Liver (tissue), 8 donors: ENCODE measurements at regions not wholly inside any gene's neighbourhood (a gene's known extent, or its start where the extent isn't known, plus 50 kb on each side); places are given as distances from the start of the nearest gene placed in this dataset.

Experiments used
- DNase-seq: peaks from one replicate; pipeline ENCODE4 v3.0.0-alpha.2; 2017; ENCODE audit warnings: low spot score
- H3K27ac ChIP-seq, 2 donors: one replicate each; pipeline ENCODE4 v1.7.0; 2013; ENCODE audit warnings: inconsistent platforms in 2 of 2, low read length in 2 of 2, control low read depth in 1 of 2, low read depth in 1 of 2, mild to moderate bottlenecking in 1 of 2
- H3K27me3 ChIP-seq, 4 donors: one replicate each; pipeline versions ENCODE4 v1.6.1 to v1.7.0; 2013; ENCODE audit warnings: low read length in 3 of 4, inconsistent platforms in 1 of 4, mild to moderate bottlenecking in 1 of 4, moderate library complexity in 1 of 4; ENCODE audit not compliant: control insufficient read depth in 4 of 4, insufficient read depth in 4 of 4
- H3K36me3 ChIP-seq, 4 donors: one replicate each; pipeline versions ENCODE4 v1.6.1 to v1.7.0; 2013; ENCODE audit warnings: low read length in 3 of 4, mild to moderate bottlenecking in 3 of 4, low read depth in 1 of 4, moderate library complexity in 1 of 4; ENCODE audit not compliant: control insufficient read depth in 4 of 4, insufficient read depth in 3 of 4
- H3K4me1 ChIP-seq, 4 donors: one replicate each; pipeline versions ENCODE4 v1.6.1 to v1.7.0; 2013; ENCODE audit warnings: low read length in 3 of 4, mild to moderate bottlenecking in 3 of 4, moderate library complexity in 1 of 4; ENCODE audit not compliant: control insufficient read depth in 4 of 4, insufficient read depth in 4 of 4
- H3K4me3 ChIP-seq, 3 donors: one replicate each; pipeline versions ENCODE4 v1.6.1 to v1.7.0; 2013; ENCODE audit warnings: low read length in 3 of 3, control low read depth in 1 of 3, low read depth in 1 of 3, mild to moderate bottlenecking in 1 of 3
- H3K9ac ChIP-seq, 2 donors: one replicate each; pipeline ENCODE4 v1.7.0; 2013; ENCODE audit warnings: low read length in 2 of 2, mild to moderate bottlenecking in 2 of 2, moderate library complexity in 2 of 2, control low read depth in 1 of 2, low read depth in 1 of 2
- H3K9me3 ChIP-seq, 4 donors: one replicate each; pipeline versions ENCODE4 v1.6.1 to v1.7.0; 2013; ENCODE audit warnings: low read length in 3 of 4; ENCODE audit not compliant: control insufficient read depth in 4 of 4
- EGR1 ChIP-seq, 2 donors: IDR thresholded peaks; 2 replicates each; pipeline ENCODE4 v1.6.1; 2016 to 2018; ENCODE audit warnings: antibody characterized with exemption in 2 of 2, low read depth in 2 of 2
- FOXA1 ChIP-seq: IDR thresholded peaks from 2 replicates; pipeline ENCODE4 v1.6.1; 2016; ENCODE audit warnings: antibody characterized with exemption
- FOXA2 ChIP-seq: IDR thresholded peaks from 2 replicates; pipeline ENCODE4 v1.6.1; 2016; ENCODE audit warnings: antibody characterized with exemption
- GABPA ChIP-seq, 2 donors: IDR thresholded peaks in 1 of 2; conservative IDR thresholded peaks in 1 of 2; 2 replicates each; pipeline ENCODE4 v1.6.1; 2016; ENCODE audit warnings: antibody characterized with exemption in 2 of 2, mild to moderate bottlenecking in 1 of 2, moderate library complexity in 1 of 2
- HNF4A ChIP-seq, 2 donors: conservative IDR thresholded peaks; 2 replicates each; pipeline ENCODE4 v1.6.1; 2016; ENCODE audit warnings: antibody characterized with exemption in 2 of 2, mild to moderate bottlenecking in 2 of 2
- HNF4G ChIP-seq: IDR thresholded peaks from 2 replicates; pipeline ENCODE4 v1.6.1; 2016; ENCODE audit warnings: antibody characterized with exemption
- JUND ChIP-seq, 2 donors: IDR thresholded peaks; 2 replicates each; pipeline ENCODE4 v1.6.1; 2016; ENCODE audit warnings: antibody characterized with exemption in 2 of 2
- NR2F2 ChIP-seq: IDR thresholded peaks from 2 replicates; pipeline ENCODE4 v1.6.1; 2016; ENCODE audit warnings: antibody characterized with exemption
- RAD21 ChIP-seq, 2 donors: IDR thresholded peaks; 2 replicates each; pipeline ENCODE4 v1.6.1; 2016; ENCODE audit warnings: antibody characterized with exemption in 2 of 2, mild to moderate bottlenecking in 2 of 2
- RXRA ChIP-seq, 2 donors: IDR thresholded peaks; 2 replicates each; pipeline ENCODE4 v1.6.1; 2017 to 2018; ENCODE audit warnings: antibody characterized with exemption in 2 of 2, mild to moderate bottlenecking in 1 of 2
- SP1 ChIP-seq: IDR thresholded peaks from 2 replicates; pipeline ENCODE4 v1.6.1; 2018; ENCODE audit warnings: antibody characterized with exemption, mild to moderate bottlenecking
- TAF1 ChIP-seq: conservative IDR thresholded peaks from 2 replicates; pipeline ENCODE4 v1.6.1; 2016; ENCODE audit warnings: antibody characterized with exemption, mild to moderate bottlenecking
- YY1 ChIP-seq: IDR thresholded peaks from 2 replicates; pipeline ENCODE4 v1.6.1; 2016; ENCODE audit warnings: antibody characterized with exemption, mild to moderate bottlenecking
- whole genome bisulfite sequencing: extraction: QIAGEN DNeasy Blood & Tissue Kit; methylation state at CpG from one replicate; pipeline ENCODE4 v1.1.7; 2013; 5-methylcytosine and 5-hydroxymethylcytosine counted together
- TF ChIP-seq, protein P1 (sequence below): IDR thresholded peaks from 2 replicates; pipeline ENCODE4 v1.6.1; 2016; ENCODE audit warnings: antibody characterized with exemption
- TF ChIP-seq, protein P2 (sequence below): fragments of 150-350 bp; IDR thresholded peaks from 2 replicates; pipeline ENCODE4 v1.5.1; 2017; ENCODE audit warnings: improper control_type of control experiment, low read depth, low read length; ENCODE audit not compliant: missing input control
- TF ChIP-seq, protein P3 (sequence below): IDR thresholded peaks from 2 replicates; pipeline ENCODE4 v1.6.1; 2016; ENCODE audit warnings: antibody characterized with exemption
- TF ChIP-seq, protein P4 (sequence below): IDR thresholded peaks from 2 replicates; pipeline ENCODE4 v1.6.1; 2016; ENCODE audit warnings: antibody characterized with exemption, mild to moderate bottlenecking
- donor health status: healthy.
- donor health status: healthy.
- donor health status: healthy.
- donor health status: healthy.
- donor health status: healthy.

DNA sequence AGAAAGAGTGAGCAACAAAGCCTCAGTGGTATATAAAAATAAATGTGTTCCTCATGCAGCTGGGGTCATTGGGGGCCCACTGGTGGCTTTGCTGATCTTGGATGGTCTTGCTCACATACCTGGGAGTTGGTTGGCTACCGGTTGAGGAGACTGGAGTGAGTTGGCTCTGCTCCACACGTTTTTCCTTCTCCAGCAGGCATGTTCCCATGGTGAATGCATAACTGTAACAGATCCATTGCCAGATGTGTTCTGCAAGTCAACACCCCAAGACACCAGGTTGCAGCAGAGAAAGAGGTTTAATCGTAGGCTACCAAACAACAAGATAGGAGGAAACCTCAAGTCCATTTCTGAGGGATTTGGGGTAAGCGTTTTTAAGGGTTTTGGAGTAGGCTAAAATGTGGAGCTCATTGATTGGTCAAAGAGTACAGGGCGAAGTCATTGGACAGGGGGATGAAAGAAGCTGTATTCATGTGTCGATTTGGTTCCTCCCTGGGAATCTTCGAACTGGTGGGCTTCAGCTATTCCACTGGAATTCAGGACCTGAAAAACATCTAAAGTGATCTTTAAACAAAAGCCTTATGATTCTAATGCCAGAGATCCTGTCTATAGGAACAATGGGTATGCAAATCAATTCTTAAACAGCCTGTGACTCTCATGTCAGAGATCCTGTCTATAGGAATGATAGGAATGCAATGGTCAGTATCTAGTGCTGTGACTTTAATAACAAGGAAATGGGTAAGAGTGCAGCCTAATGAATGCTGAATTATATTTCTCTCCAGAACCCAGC lies 467.5 kb upstream of the C16orf82 start:
- Histone ChIP-seq H3K4me1 (no peaks in the 10 kb centered on the region), H3K27ac (no peak overlapping the region), H3K36me3 (no peaks in the 10 kb centered on the region), H3K9me3 (no peaks in the 10 kb centered on the region), H3K27me3 (no peaks in the 10 kb centered on the region), H3K9ac (no peak overlapping the region), H3K4me3 (no peak overlapping the region)
- 66% methylated on average over 7 of the region's 7 CpGs for WGBS
- DNase-seq: no peak
- TF ChIP-seq FOXA1 (no peak), FOXA2 (no peak), RXRA (IDR thresholded peaks at IDR 0.05) (no peak), TAF1 (no peak)

DNA sequence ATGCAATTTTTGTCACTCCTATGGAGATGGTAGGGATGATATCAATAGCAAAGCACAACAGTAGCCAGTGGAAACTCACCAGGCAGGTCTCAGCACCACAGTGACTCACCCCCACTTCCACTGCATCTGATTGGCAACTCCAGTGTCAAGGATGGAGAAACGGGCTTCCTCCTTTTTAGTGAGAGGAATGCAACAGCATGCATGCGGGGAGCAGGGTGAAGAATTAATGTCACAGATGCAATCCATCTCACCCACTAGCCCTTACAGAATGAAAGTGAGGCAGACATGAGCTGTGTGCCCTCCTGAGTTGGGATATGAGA lies 467.0 kb upstream of the C16orf82 start:
- H3K4me3 ChIP-seq: no peak overlapping the region
- no peak for DNase-seq
- no peak overlapping the region for H3K9ac ChIP-seq
- no peaks in the 10 kb centered on the region for H3K36me3 ChIP-seq
- no peaks in the 10 kb centered on the region for H3K27me3 ChIP-seq
- H3K4me1 ChIP-seq: no peaks in the 10 kb centered on the region
- no peak overlapping the region for H3K27ac ChIP-seq
- 59% methylated on average over 2 of the region's 2 CpGs for WGBS
- TF ChIP-seq EGR1 (IDR thresholded peaks at IDR 0.05; ENCODE audit: low read depth in 2 of 2) (no peak), JUND (IDR thresholded peaks at IDR 0.05) (no peak), FOXA2 (no peak), FOXA1 (no peak)
- H3K9me3 ChIP-seq: no peaks in the 10 kb centered on the region

DNA sequence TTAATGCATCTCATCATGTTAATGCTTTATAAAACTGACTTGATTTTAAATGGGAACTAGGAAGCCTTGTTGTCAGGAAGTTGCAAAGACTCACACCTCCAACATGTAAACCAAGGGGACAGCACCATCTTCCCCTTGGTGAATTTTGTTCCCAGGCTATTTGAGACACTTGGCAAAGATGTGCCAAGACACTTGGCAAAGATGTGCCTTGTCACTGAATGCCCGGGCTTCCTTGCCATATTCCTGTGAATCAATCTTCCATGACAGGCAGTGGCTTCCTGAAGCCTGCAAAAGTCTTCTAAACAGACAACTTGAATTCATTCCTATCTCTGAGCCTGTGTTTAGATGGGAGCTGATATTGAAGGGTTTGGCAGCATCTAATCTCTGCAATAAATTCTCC lies 465.4 kb upstream of the C16orf82 start:
- no peaks in the 10 kb centered on the region for H3K36me3 ChIP-seq
- TF ChIP-seq TAF1 (no peak), GABPA (IDR thresholded peaks at IDR 0.05 in 1 of 2, conservative IDR thresholded peaks at IDR 0.05 in 1 of 2) (no peak), FOXA2 (no peak), NR2F2 (no peak), YY1 (no peak), SP1 (no peak), RAD21 (IDR thresholded peaks at IDR 0.05) (no peak), JUND (IDR thresholded peaks at IDR 0.05) (no peak), HNF4A (conservative IDR thresholded peaks at IDR 0.05) (no peak), HNF4G (no peak), RXRA (IDR thresholded peaks at IDR 0.05) (no peak), FOXA1 (no peak), EGR1 (IDR thresholded peaks at IDR 0.05; ENCODE audit: low read depth in 2 of 2) (no peak)
- TF ChIP-seq, protein P1, sequence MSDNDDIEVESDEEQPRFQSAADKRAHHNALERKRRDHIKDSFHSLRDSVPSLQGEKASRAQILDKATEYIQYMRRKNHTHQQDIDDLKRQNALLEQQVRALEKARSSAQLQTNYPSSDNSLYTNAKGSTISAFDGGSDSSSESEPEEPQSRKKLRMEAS: no peak
- TF ChIP-seq, protein P2, sequence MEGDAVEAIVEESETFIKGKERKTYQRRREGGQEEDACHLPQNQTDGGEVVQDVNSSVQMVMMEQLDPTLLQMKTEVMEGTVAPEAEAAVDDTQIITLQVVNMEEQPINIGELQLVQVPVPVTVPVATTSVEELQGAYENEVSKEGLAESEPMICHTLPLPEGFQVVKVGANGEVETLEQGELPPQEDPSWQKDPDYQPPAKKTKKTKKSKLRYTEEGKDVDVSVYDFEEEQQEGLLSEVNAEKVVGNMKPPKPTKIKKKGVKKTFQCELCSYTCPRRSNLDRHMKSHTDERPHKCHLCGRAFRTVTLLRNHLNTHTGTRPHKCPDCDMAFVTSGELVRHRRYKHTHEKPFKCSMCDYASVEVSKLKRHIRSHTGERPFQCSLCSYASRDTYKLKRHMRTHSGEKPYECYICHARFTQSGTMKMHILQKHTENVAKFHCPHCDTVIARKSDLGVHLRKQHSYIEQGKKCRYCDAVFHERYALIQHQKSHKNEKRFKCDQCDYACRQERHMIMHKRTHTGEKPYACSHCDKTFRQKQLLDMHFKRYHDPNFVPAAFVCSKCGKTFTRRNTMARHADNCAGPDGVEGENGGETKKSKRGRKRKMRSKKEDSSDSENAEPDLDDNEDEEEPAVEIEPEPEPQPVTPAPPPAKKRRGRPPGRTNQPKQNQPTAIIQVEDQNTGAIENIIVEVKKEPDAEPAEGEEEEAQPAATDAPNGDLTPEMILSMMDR: no peak
- TF ChIP-seq, protein P3, sequence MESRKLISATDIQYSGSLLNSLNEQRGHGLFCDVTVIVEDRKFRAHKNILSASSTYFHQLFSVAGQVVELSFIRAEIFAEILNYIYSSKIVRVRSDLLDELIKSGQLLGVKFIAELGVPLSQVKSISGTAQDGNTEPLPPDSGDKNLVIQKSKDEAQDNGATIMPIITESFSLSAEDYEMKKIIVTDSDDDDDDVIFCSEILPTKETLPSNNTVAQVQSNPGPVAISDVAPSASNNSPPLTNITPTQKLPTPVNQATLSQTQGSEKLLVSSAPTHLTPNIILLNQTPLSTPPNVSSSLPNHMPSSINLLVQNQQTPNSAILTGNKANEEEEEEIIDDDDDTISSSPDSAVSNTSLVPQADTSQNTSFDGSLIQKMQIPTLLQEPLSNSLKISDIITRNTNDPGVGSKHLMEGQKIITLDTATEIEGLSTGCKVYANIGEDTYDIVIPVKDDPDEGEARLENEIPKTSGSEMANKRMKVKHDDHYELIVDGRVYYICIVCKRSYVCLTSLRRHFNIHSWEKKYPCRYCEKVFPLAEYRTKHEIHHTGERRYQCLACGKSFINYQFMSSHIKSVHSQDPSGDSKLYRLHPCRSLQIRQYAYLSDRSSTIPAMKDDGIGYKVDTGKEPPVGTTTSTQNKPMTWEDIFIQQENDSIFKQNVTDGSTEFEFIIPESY: no peak
- TF ChIP-seq, protein P4, sequence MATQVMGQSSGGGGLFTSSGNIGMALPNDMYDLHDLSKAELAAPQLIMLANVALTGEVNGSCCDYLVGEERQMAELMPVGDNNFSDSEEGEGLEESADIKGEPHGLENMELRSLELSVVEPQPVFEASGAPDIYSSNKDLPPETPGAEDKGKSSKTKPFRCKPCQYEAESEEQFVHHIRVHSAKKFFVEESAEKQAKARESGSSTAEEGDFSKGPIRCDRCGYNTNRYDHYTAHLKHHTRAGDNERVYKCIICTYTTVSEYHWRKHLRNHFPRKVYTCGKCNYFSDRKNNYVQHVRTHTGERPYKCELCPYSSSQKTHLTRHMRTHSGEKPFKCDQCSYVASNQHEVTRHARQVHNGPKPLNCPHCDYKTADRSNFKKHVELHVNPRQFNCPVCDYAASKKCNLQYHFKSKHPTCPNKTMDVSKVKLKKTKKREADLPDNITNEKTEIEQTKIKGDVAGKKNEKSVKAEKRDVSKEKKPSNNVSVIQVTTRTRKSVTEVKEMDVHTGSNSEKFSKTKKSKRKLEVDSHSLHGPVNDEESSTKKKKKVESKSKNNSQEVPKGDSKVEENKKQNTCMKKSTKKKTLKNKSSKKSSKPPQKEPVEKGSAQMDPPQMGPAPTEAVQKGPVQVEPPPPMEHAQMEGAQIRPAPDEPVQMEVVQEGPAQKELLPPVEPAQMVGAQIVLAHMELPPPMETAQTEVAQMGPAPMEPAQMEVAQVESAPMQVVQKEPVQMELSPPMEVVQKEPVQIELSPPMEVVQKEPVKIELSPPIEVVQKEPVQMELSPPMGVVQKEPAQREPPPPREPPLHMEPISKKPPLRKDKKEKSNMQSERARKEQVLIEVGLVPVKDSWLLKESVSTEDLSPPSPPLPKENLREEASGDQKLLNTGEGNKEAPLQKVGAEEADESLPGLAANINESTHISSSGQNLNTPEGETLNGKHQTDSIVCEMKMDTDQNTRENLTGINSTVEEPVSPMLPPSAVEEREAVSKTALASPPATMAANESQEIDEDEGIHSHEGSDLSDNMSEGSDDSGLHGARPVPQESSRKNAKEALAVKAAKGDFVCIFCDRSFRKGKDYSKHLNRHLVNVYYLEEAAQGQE: no peak
- no peak overlapping the region for H3K27ac ChIP-seq
- H3K4me1 ChIP-seq: no peaks in the 10 kb centered on the region
- H3K27me3 ChIP-seq: peaks cover 0 to 4% (median 0%) of the 10 kb centered on the region in 4 donors
- H3K9ac ChIP-seq: no peak overlapping the region
- no peaks in the 10 kb centered on the region for H3K9me3 ChIP-seq
- no peak for DNase-seq
- 48% methylated on average over 1 of the region's 1 CpG for WGBS
- no peak overlapping the region for H3K4me3 ChIP-seq
